HL-60 (cell line): ENCODE measurements at regions not wholly inside any gene's neighbourhood (a gene's known extent, or its start where the extent isn't known, plus 50 kb on each side); places are given as distances from the start of the nearest gene placed in this dataset.

Experiments used
- GABPA ChIP-seq: IDR thresholded peaks from 2 replicates; pipeline ENCODE4 v1.6.1; 2012; ENCODE audit warnings: low read depth
- POLR2AphosphoS5 ChIP-seq: IDR thresholded peaks from 2 replicates; pipeline ENCODE4 v1.6.1; 2012; ENCODE audit warnings: low read depth
- TF ChIP-seq, protein P1 (sequence below): IDR thresholded peaks from one replicate; pipeline ENCODE4 v1.5.1; 2011; ENCODE audit warnings: low read length, control low read depth, inconsistent platforms; ENCODE audit not compliant: insufficient read depth
- TF ChIP-seq, protein P2 (sequence below): IDR thresholded peaks from 2 replicates; pipeline ENCODE4 v1.6.1; 2012; ENCODE audit warnings: low read depth; ENCODE audit not compliant: insufficient replicate concordance

DNA sequence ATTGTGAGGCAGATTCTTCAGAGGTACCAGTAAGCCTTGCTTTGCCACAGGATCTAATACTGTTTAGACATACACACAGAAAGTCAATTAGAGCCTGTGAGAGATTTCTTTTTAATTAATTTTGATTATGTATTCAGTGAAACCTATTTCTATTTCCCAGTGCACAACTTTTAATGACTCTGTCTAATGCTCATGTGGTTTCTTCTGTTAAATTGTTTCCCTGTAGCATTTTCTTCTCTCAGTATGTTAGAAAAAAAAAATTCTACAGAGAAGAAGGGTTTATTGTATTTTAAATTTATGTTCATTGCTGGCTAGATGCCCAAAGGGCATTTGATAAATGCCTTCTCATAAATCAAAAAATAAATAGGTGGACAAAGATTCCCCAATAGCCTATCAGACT is 293.7 kb downstream of the C6orf118 start:
- TF ChIP-seq, protein P1, sequence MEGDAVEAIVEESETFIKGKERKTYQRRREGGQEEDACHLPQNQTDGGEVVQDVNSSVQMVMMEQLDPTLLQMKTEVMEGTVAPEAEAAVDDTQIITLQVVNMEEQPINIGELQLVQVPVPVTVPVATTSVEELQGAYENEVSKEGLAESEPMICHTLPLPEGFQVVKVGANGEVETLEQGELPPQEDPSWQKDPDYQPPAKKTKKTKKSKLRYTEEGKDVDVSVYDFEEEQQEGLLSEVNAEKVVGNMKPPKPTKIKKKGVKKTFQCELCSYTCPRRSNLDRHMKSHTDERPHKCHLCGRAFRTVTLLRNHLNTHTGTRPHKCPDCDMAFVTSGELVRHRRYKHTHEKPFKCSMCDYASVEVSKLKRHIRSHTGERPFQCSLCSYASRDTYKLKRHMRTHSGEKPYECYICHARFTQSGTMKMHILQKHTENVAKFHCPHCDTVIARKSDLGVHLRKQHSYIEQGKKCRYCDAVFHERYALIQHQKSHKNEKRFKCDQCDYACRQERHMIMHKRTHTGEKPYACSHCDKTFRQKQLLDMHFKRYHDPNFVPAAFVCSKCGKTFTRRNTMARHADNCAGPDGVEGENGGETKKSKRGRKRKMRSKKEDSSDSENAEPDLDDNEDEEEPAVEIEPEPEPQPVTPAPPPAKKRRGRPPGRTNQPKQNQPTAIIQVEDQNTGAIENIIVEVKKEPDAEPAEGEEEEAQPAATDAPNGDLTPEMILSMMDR: no peak
- no peak for TF ChIP-seq GABPA
- TF ChIP-seq, protein P2, sequence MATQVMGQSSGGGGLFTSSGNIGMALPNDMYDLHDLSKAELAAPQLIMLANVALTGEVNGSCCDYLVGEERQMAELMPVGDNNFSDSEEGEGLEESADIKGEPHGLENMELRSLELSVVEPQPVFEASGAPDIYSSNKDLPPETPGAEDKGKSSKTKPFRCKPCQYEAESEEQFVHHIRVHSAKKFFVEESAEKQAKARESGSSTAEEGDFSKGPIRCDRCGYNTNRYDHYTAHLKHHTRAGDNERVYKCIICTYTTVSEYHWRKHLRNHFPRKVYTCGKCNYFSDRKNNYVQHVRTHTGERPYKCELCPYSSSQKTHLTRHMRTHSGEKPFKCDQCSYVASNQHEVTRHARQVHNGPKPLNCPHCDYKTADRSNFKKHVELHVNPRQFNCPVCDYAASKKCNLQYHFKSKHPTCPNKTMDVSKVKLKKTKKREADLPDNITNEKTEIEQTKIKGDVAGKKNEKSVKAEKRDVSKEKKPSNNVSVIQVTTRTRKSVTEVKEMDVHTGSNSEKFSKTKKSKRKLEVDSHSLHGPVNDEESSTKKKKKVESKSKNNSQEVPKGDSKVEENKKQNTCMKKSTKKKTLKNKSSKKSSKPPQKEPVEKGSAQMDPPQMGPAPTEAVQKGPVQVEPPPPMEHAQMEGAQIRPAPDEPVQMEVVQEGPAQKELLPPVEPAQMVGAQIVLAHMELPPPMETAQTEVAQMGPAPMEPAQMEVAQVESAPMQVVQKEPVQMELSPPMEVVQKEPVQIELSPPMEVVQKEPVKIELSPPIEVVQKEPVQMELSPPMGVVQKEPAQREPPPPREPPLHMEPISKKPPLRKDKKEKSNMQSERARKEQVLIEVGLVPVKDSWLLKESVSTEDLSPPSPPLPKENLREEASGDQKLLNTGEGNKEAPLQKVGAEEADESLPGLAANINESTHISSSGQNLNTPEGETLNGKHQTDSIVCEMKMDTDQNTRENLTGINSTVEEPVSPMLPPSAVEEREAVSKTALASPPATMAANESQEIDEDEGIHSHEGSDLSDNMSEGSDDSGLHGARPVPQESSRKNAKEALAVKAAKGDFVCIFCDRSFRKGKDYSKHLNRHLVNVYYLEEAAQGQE: no peak
- no peak for TF ChIP-seq POLR2AphosphoS5
